ENCODE measurements at regions not wholly inside any gene's neighbourhood (a gene's known extent, or its start where the extent isn't known, plus 50 kb on each side); places are given as distances from the start of the nearest gene placed in this dataset.

- no peak for TF ChIP-seq CTCF (IDR thresholded peaks at IDR 0.05)
- no peak for TF ChIP-seq EP300 (IDR thresholded peaks at IDR 0.05)
- TF ChIP-seq POLR2A (IDR thresholded peaks at IDR 0.05) = no peak
Observed at GRCh38 chr10:2619916-2620315, 447.4 kb upstream of the PFKP start.
